OCI-LY1 (cell line): ENCODE measurements at regions not wholly inside any gene's neighbourhood (a gene's known extent, or its start where the extent isn't known, plus 50 kb on each side); places are given as distances from the start of the nearest gene placed in this dataset.
A peak's percentile ranks its signal among the peaks of the same experiment; 100 is the strongest.

Experiments
- H2AFZ ChIP-seq: fragments of 200-600 bp; sonication (generic), shearing (Covaris generic); 2 replicates; pipeline ENCODE4 v1.6.0; 2014; ENCODE audit warnings: antibody characterized with exemption, mild to moderate bottlenecking, low read length
- H3F3A ChIP-seq: fragments of 200-600 bp; sonication (generic), shearing (Covaris generic); 2 replicates; pipeline ENCODE4 v1.6.0; 2014; ENCODE audit warnings: mild to moderate bottlenecking, antibody characterized with exemption, low read length, moderate library complexity; ENCODE audit not compliant: insufficient read depth
- H3K27ac ChIP-seq: fragments of 200-600 bp; sonication (generic); 2 replicates; pipeline ENCODE4 v1.5.1; 2014; ENCODE audit warnings: low read length, mixed run types, mild to moderate bottlenecking, low read depth; ENCODE audit not compliant: poor library complexity, severe bottlenecking
- H3K27me3 ChIP-seq: fragments of 200-600 bp; sonication (generic); 2 replicates; pipeline ENCODE4 v1.6.0; 2014; ENCODE audit warnings: antibody characterized with exemption, mild to moderate bottlenecking, low read length, moderate library complexity; ENCODE audit not compliant: insufficient read depth
- H3K36me3 ChIP-seq: fragments of 200-600 bp; sonication (generic); 2 replicates; pipeline ENCODE4 v1.6.1; 2014; ENCODE audit warnings: mild to moderate bottlenecking, antibody characterized with exemption, low read length, moderate library complexity, mixed read lengths; ENCODE audit not compliant: insufficient read depth
- H3K4me1 ChIP-seq: fragments of 200-600 bp; sonication (generic); 2 replicates; pipeline ENCODE4 v1.5.1; 2014; ENCODE audit warnings: mild to moderate bottlenecking, low read length, moderate library complexity; ENCODE audit not compliant: insufficient read depth, severe bottlenecking
- H3K4me2 ChIP-seq: fragments of 200-600 bp; sonication (generic), shearing (Covaris generic); 2 replicates; pipeline ENCODE4 v1.6.1; 2014; ENCODE audit warnings: low read length
- H3K4me3 ChIP-seq: fragments of 200-600 bp; sonication (generic); 2 replicates; pipeline ENCODE4 v1.5.1; 2014; ENCODE audit warnings: low read length, low read depth, mild to moderate bottlenecking, mixed read lengths; ENCODE audit not compliant: poor library complexity, severe bottlenecking
- H3K79me2 ChIP-seq: fragments of 200-600 bp; shearing (Covaris generic); 2 replicates; pipeline ENCODE4 v1.6.1; 2016; ENCODE audit warnings: mixed run types, low read length, mixed read lengths; ENCODE audit not compliant: insufficient read depth
- H3K9ac ChIP-seq: fragments of 200-600 bp; sonication (generic), shearing (Covaris generic); 2 replicates; pipeline ENCODE4 v1.6.1; 2014; ENCODE audit warnings: mild to moderate bottlenecking, low read length, mixed read lengths
- H3K9me2 ChIP-seq: fragments of 200-600 bp; sonication (generic), shearing (Covaris generic); 2 replicates; pipeline ENCODE4 v1.6.1; 2014; ENCODE audit warnings: low read depth, mild to moderate bottlenecking, low read length, mixed read lengths
- H3K9me3 ChIP-seq: fragments of 200-600 bp; shearing (Covaris generic); 2 replicates; pipeline ENCODE4 v1.6.1; 2014; ENCODE audit warnings: low read length, mixed read lengths
- H4K20me1 ChIP-seq: fragments of 200-600 bp; sonication (generic), shearing (Covaris generic); 2 replicates; pipeline ENCODE4 v1.6.0; 2016; ENCODE audit warnings: mild to moderate bottlenecking, low read length; ENCODE audit not compliant: insufficient read depth
- CTCF ChIP-seq: fragments of 200-600 bp; sonication (generic), shearing (Covaris generic); IDR thresholded peaks from 2 replicates; pipeline ENCODE4 v1.5.1; 2017; ENCODE audit warnings: mild to moderate bottlenecking, antibody characterized with exemption, low read length, moderate library complexity, mixed read lengths
- EZH2 ChIP-seq: fragments of 200-600 bp; sonication (generic), shearing (Covaris generic); IDR thresholded peaks from 2 replicates; pipeline ENCODE4 v1.8.0; 2017; ENCODE audit warnings: borderline replicate concordance, mixed run types, mild to moderate bottlenecking, antibody characterized with exemption, low read length, moderate library complexity, mixed read lengths

DNA sequence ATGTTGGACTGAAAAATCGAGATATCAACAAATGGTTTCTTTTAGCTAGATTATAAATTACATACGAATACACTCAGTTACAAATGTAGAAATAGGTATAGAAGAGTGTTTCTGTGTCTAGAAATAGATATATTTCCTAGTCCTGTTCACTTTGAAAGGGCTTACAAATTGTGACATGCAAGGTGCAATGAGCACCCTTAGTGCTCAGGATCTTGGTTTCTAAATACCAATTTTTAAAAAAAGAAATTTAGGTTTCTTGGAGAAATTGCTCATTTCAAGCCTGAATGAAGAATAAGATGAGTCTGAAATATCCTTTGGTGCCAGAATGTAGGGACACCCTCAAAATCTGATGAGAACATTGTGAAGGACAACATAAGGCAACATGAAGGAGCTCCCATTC is 306.0 kb downstream of the CRPPA start:
- no peak overlapping the region for H2AFZ ChIP-seq

DNA sequence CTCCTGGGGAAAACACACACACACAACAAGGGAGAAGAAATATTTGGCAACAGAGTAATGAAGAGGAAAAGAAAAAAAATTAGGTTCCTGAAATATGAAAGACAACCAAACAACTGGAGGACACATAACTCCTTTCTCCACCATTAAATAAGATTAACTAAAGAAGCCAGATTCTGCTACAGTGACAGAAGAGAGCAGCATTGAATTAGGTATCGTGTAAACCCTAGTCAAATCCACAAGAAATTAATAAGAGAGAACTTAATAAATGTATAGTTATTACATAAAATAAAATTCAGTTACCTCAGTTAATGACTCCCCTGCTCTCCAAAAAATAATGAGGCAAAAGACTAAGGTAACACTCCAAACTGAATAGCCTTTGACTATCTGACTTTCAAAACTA is 306.7 kb downstream of the CRPPA start:
- no peak overlapping the region for H3K4me2 ChIP-seq
- H3K9ac ChIP-seq, result no peak overlapping the region
- H4K20me1 ChIP-seq, result no peaks in the 10 kb centered on the region
- H3K4me3 ChIP-seq, result no peak overlapping the region
- H3K4me1 ChIP-seq, result no peaks in the 10 kb centered on the region
- no peaks in the 10 kb centered on the region for H3F3A ChIP-seq
- no peaks in the 10 kb centered on the region for H3K79me2 ChIP-seq
- no peaks in the 10 kb centered on the region for H3K36me3 ChIP-seq
- H3K9me3 ChIP-seq, result no peaks in the 10 kb centered on the region
- TF ChIP-seq CTCF, result 0 out of 2 replicates have a peak, but pooled peaks have one; percentile 25
- no peak for TF ChIP-seq EZH2
- H3K27me3 ChIP-seq, result no peaks in the 10 kb centered on the region
- no peak overlapping the region for H2AFZ ChIP-seq
- H3K9me2 ChIP-seq, result no peaks in the 10 kb centered on the region
- H3K27ac ChIP-seq, result no peak overlapping the region

More for the DNA sequence above, 306.0 kb downstream of the CRPPA start:
- Histone ChIP-seq H3K9me2 (no peaks in the 10 kb centered on the region), H3K27ac (no peak overlapping the region), H3K4me2 (no peak overlapping the region), H3K9ac (no peak overlapping the region), H4K20me1 (no peaks in the 10 kb centered on the region), H3F3A (no peaks in the 10 kb centered on the region), H3K4me3 (no peak overlapping the region), H3K4me1 (no peaks in the 10 kb centered on the region), H3K36me3 (no peaks in the 10 kb centered on the region), H3K27me3 (no peaks in the 10 kb centered on the region), H3K79me2 (no peaks in the 10 kb centered on the region), H3K9me3 (no peaks in the 10 kb centered on the region)
- TF ChIP-seq EZH2, result no peak
- no peak for TF ChIP-seq CTCF

- Histone ChIP-seq H3K4me2 (no peak overlapping the region), H3K27me3 (no peaks in the 10 kb centered on the region), H3F3A (no peaks in the 10 kb centered on the region), H3K9me3 (no peaks in the 10 kb centered on the region), H3K27ac (no peak overlapping the region), H3K9ac (no peak overlapping the region), H4K20me1 (no peaks in the 10 kb centered on the region), H3K36me3 (no peaks in the 10 kb centered on the region), H3K4me3 (no peak overlapping the region), H3K79me2 (no peaks in the 10 kb centered on the region), H3K9me2 (no peaks in the 10 kb centered on the region), H2AFZ (no peak overlapping the region), H3K4me1 (no peaks in the 10 kb centered on the region)
- TF ChIP-seq EZH2, result no peak
- no peak for TF ChIP-seq CTCF
Observed at GRCh38 chr7:16114071-16114470, 307.3 kb downstream of the CRPPA start.
